Dermis microvascular lymphatic vessel endothelial cell (primary cell): ENCODE measurements at regions not wholly inside any gene's neighbourhood (a gene's known extent, or its start where the extent isn't known, plus 50 kb on each side); places are given as distances from the start of the nearest gene placed in this dataset.

Source experiments
- DNase-seq, 2 donors: peaks; one replicate each; pipeline versions ENCODE4 v3.0.0 to v3.0.0-alpha.2; 2010; ENCODE audit warnings: low read depth in 2 of 2

GRCh38 chr12:63319936-63320633 lies 169.1 kb upstream of the AVPR1A start:
- DNase-seq, result no peak

- no peak for DNase-seq
Observed at GRCh38 chr12:63319386-63319785, 168.4 kb upstream of the AVPR1A start.

DNA sequence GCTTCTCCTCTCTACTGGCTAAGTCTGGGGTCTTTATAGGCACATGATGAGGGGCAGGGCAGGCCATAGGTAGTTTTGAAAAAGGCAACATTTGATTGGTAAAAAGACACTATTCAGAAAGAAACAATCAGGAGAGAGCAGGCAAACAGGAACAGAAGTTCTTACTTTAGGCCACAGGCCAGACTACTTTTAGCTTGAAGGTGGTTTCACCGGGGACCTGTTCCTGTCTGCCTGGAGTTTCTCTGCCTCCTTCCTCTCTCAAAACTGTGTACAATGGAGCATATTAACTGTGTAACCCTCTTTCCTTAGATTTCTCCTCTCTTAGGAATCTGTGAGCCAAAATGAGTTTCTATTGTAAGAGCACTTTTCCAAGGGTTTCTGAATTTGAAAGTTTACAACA lies 167.9 kb upstream of the AVPR1A start:
- DNase-seq, result no peak

DNA sequence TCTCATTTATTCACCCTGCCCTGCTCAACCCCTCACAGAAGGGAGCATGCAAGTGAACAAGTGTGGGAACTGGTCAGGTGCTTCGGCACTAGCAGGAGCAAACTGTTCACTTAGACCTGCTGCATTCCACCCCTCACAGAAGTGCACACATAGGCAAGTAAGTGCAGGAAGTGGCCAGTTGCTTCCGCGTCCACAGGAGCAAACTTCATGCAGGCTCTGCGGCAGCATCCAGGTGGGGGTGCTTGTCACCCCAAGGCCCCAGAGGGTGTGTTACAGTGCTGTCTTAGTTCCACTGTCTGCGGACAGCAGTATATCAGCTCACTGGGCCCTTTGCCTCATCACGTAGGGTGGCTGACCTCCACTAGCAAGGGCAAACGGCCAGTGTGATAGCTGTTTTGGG lies 167.3 kb upstream of the AVPR1A start:
- no peak for DNase-seq

GRCh38 chr12:63317880-63318279 lies 166.9 kb upstream of the AVPR1A start:
- DNase-seq, result no peak

DNA sequence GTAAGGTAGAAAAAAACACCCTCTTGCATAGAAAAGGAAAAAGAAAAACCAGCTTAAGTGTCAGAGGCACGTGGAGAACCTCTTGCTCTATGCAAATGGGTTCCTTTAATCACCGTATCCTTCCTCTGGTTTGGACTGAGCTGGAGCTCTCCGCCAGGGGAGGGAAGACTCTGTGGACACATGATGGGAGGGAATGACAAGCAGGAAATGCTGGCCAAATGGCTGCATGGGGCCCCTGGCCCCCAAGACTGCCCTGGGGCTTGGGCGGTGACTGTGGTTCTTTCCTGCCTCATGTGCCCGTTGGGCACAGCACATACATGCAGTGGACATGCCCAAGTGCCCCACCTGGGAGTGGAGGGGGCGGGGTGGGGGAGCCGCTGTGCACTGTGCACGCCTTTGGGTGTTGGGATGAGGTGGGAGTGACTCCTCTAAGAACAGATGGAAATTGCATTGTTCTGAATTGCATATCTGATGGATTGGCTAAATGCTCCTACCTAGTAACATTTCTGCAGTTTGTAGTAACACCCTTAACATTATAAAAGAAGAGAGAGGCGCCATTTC lies 166.4 kb upstream of the AVPR1A start:
- DNase-seq, result no peak

GRCh38 chr12:63313139-63313538 lies 162.1 kb upstream of the AVPR1A start:
- DNase-seq, result no peak

DNA sequence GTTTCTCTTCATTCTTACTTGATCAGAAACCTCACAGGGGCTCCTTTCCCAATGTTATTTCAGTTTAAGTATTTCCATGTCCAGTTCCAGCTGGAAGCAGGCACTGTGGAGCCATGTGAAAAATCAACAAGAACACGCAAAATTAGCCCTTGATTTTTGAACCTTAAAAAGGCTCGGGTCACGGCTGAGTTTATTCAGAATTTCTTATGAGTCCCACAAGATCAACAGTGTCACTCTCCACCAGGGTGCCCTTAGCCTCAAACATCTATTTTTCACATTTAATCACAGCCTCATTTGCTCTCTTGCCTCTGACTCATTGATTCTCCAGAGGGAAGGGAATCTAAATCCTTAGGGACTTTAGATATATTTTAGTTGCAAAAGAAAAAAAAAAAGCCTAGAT lies 157.7 kb upstream of the AVPR1A start:
- DNase-seq, result no peak

DNA sequence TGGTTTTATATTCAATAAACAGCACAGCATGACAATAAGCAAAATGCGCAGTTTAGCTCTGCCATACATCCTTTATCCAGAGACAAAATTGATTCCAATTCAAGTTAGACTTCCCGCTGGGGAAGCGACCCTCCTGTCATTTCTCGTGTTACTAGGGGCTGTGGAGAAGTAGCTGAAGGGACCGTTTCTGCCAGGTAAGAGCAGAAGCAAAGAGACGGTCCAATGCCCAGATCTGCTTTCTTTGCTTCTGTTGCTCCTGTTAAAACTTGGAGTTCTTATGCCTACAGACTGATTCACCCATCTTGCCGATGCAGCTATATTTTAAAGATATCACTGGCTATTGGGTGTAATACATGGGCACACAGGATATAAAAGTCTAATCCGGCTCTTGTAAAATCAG lies 156.8 kb upstream of the AVPR1A start:
- DNase-seq, result no peak

DNA sequence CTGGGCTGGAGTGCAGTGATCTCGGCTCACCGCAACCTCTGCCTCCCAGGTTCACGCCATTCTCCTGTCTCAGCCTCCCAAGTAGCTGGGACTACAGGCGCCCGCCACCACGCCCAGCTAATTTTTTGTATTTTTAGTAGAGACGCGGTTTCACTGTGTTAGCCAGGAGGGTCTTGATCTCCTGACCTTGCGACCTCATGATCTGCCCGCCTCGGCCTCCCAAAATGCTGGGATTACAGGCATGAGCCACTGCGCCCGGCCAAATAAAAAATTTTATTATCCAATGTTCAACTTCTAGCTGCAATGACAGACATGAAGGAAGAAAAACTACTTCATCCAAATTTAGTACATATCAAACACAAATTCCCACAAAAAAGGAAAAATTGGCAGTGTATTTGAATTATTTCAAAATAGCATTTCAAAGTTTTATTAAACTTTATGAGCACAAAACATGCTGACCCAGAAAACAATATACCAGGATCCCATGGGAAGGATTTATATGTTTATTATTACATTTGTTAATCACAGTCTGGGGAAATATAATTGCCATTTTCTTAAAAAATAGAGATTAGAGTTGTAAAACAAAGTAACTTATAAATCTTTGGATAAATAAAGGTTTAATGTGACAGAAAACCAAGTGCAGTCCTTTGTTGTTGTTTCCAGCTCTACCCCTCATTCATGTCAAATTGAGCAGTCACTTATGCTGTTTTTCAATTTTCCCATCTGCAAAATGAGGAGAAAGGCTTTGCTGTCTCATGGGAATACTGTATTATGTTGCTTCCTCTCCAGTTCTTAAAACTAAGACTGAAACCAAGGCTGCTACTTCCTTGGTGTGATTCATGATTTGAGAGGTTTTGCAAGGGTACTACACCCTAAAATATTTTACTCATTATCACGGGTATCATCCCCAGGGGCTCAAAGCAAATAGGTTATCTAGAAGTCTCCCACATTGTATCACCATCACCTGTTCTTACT lies 155.2 kb upstream of the AVPR1A start:
- no peak for DNase-seq

DNA sequence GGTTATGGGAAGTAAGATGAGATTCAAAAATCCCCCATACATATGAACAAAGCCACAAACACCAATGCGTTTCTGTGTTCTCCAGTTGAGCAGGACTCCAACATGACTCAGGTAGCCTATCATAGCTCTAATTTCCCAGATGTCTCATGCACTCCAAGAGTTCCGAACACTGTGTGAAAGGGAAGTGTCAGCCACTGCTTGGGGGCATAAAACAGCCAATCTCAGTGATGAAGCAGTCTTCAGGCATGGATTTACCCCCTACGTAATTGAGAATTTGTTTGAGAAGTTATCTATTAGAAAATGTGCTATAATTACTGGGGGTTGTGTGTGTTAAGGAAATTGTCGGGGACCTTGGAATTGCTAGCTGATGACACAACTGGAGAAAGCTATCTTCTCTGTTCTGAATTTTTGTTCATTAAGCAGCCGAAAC lies 153.9 kb upstream of the AVPR1A start:
- no peak for DNase-seq

DNA sequence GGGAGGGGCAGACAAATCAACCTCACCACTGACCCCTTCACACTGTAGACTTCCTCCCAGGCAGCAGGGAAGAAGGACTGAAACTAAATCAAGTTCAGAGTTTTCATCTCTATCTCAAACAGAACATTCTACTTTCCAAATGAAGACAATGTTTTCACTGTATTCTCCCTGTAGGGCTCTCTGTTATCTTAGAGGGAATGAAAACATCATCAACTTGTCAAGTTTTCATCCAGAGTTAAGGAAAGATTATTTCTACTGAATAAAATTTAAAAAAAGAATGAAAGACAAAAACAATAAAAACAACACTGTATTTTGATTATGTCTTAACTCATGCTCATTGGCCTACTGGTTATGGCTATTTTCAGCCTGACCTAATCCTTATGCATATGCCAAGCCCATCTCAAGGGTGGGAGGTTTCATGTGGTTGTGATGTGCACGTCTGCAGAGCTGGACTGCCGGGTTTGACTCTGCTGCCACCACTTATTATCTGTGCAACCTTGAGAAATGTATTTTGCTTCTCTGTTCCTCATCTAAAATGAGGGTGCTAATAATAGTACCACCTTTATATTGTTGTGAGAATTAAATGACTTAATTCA lies 152.0 kb upstream of the AVPR1A start:
- DNase-seq, result no peak

DNA sequence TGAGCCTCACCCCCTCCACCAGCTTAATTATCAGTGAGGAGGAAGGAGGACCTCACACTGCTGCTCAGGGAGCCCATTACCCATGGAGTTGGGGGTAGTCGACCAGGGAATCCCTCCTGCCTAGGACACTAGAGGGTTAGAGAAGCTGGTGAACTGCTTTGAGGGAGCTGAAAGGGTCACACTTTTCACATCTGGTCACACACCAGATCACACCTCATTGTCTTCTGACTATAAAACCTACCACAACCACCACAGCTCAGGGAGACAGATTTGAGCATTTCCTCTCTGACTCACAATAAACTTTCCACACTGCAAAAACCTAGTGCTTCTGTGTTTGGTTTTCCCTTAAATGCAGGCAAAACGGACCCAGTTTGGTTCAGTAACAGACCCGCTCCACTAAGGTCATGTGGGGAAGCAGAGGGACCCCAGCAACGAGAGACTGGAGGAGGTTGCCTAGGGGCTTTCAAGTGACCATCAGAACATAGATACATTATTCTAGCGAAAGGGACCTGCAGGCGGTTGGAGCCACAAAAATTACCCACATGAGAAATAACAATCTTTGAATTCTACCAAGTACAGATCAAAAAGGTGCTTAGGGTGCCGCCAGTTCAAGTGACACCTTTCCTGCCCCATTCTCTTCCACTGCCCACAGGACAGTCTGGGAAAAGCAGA lies 151.4 kb upstream of the AVPR1A start:
- DNase-seq, result peak in 1 of 2 donors; percentile 60

DNA sequence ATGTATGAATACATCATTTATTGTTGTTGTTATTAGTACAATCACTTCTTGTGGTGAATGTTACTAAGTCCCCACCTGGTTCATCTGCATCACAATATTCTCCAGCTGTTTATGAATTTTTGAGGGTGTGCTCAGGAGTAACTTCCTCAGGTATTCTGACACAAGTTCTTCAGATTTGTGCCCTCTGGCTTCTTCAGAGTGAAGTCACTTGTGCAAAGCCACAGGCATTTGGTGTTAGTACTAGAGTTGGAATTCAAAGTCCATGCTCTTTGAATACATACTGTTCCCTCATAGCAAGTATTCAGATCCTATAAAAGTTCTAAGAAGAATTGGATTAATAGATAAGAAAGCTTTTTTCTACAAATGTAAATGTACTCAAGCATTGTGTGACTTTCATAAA lies 150.3 kb upstream of the AVPR1A start:
- DNase-seq, result no peak

DNA sequence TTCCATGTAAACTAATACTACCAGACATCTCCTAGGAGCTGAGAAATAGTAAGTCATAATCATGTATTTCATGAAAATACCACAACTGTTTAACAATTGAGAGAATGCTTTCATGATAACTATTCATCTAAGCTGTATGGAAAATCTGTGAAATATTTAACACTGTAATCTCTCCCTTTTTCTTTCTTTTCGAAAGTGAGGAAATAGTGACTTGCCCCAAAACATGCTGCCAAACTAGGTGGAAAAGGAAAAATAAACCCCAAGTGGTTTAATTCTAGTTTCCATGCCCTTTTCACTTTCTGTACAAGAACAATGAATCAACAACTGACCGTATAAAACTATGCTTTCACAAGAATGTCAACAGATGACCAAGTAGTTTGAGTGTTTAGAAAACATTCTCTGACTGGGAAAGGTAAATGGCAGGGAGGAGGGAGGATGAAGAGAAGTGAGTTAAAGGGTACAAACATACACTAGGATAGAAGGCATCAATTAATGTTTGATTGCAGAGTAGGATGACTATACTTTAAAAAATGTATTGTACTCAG lies 147.5 kb upstream of the AVPR1A start:
- DNase-seq, result no peak

- peak; percentile 73 to 96 for DNase-seq
Observed at GRCh38 chr12:63294327-63294632, 143.3 kb upstream of the AVPR1A start.

DNA sequence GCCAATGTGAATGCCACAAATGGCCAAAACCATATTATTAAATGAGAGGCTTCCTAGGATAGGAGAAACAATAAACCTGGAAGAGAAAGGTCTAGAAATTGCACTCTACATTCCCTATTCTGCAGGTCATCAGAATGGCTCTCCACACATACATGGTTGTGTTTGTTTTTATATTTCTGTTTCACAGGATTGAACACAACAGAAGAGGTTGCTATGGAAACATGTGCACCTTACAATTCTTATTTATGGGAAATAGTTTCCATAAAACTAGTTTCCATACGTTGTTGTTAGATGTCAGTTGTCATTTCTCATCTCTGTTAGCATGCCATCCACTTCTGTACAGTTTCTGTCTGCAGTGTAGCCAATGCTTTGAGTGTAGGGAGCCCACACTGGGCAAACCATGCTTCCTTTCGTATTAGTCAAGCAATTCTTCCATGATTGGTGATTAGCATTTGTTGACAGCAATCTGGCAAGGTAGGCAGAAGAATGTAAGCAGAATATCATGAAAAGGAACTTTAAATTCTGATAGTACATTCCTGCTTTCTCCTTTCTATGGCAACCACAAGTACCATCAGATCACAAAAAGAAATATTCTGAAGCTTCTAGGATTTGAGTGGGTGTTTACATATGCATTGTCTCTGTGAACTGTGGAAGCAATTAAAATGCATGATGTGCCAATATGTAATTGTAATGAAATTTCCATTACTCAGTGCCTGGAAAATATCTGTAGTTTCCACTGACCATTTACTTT lies 141.6 kb upstream of the AVPR1A start:
- peak; percentile 56 to 62 for DNase-seq

- peak in 1 of 2 donors; percentile 59 for DNase-seq
Observed at GRCh38 chr12:63276537-63277365, 125.8 kb upstream of the AVPR1A start.

GRCh38 chr12:63266988-63267387 lies 116.0 kb upstream of the AVPR1A start:
- DNase-seq, result no peak

- no peak for DNase-seq
Observed at GRCh38 chr12:63264629-63265028, 113.6 kb upstream of the AVPR1A start.
